ENCODE measurements at regions not wholly inside any gene's neighbourhood (a gene's known extent, or its start where the extent isn't known, plus 50 kb on each side); places are given as distances from the start of the nearest gene placed in this dataset.

- TF ChIP-seq YY1 (IDR thresholded peaks at IDR 0.05; ENCODE audit: low read depth) (no peak), POLR2AphosphoS5 (IDR thresholded peaks at IDR 0.05; ENCODE audit: low read depth, low read length) (no peak), CHD2 (IDR thresholded peaks at IDR 0.05; ENCODE audit: low read length, partially characterized antibody) (no peak), SMC3 (IDR thresholded peaks at IDR 0.05; ENCODE audit: low read depth, low read length) (no peak), CTCF (IDR thresholded peaks at IDR 0.05) (no peak), TCF12 (IDR thresholded peaks at IDR 0.05) (no peak), RFX5 (IDR thresholded peaks at IDR 0.05; ENCODE audit: low read length) (no peak), SIN3A (IDR thresholded peaks at IDR 0.05; ENCODE audit: borderline replicate concordance, low read depth, low read length) (no peak), REST (IDR thresholded peaks at IDR 0.05; ENCODE audit: low read depth, low read length) (no peak), FOSL2 (IDR thresholded peaks at IDR 0.05; ENCODE audit: borderline replicate concordance, low read depth) (no peak), TEAD4 (IDR thresholded peaks at IDR 0.05; ENCODE audit: borderline replicate concordance, insufficient read depth) (no peak), MAX (IDR thresholded peaks at IDR 0.05; ENCODE audit: low read depth) (no peak), PBX3 (IDR thresholded peaks at IDR 0.05) (no peak), ELF1 (IDR thresholded peaks at IDR 0.05) (no peak)
Observed at GRCh38 chr20:19070026-19070425, 142.4 kb upstream of the SLC24A3 start.
